GM12878 (cell line): ENCODE measurements at regions not wholly inside any gene's neighbourhood (a gene's known extent, or its start where the extent isn't known, plus 50 kb on each side); places are given as distances from the start of the nearest gene placed in this dataset.

Experiments used
- ATAC-seq: fragments of 200-7000 bp; cut with Tn5 transposase; 3 replicates; pipeline ENCODE4 v1.9.1; 2020; ENCODE audit warnings: mild to moderate bottlenecking, moderate library complexity
- BruUV-seq: library from RNA; stranded (reverse); fragments of 400-500 nt; replicated peaks from 2 replicates; lab custom pipeline; 2021; lab: Mats Ljungman, UMichigan
- CTCF ChIA-PET: fragments of 300-600 bp; sonication (Branson Sonifier 250); formaldehyde crosslinking; extraction: SDS; loops from one replicate; lab custom pipeline; 2021; ENCODE audit warnings: inconsistent platforms; lab: Yijun Ruan, JAX
- POLR2A ChIA-PET: fragments of 350-600 bp; formaldehyde crosslinking; extraction: SDS; loops from one replicate; lab custom pipeline; 2021; ENCODE audit warnings: inconsistent platforms; lab: Charles Lee
- RAD21 ChIA-PET: fragments of 300-600 bp; sonication (Branson Sonifier 250); formaldehyde crosslinking; loops from one replicate; lab custom pipeline; 2023; ENCODE audit warnings: antibody characterized with exemption; ENCODE audit not compliant: unreplicated experiment; lab: Charles Lee
- SMC1A ChIA-PET: fragments of 300-600 bp; sonication (Branson Sonifier 250); formaldehyde crosslinking; loops from one replicate; lab custom pipeline; 2023; ENCODE audit not compliant: unreplicated experiment, uncharacterized antibody; lab: Charles Lee
- DNase-seq: peaks from one replicate; pipeline ENCODE4 v3.0.0-alpha.2; 2011; ENCODE audit warnings: low read depth, low spot score
- FAIRE-seq: peaks from 3 replicates; lab custom pipeline; 2011; peaks lifted over from hg19 to GRCh38; lab: Jason Lieb, UNC
- H2AFZ ChIP-seq: 2 replicates; pipeline ENCODE4 v1.6.0; 2011; ENCODE audit warnings: low read depth, low read length, control low read depth; ENCODE audit not compliant: control insufficient read depth
- H3K27ac ChIP-seq: 2 replicates; pipeline ENCODE4 v1.5.1; 2011; ENCODE audit warnings: control low read depth; ENCODE audit not compliant: control insufficient read depth, insufficient read depth
- H3K27me3 ChIP-seq, 2 experiments: replicated peaks in 1 of 2; 2 replicates each; pipeline versions ENCODE4 v1.6.0 to v1.6.1; 2011; ENCODE audit warnings: low read length in 1 of 2; ENCODE audit not compliant: control insufficient read depth in 2 of 2, insufficient read depth in 2 of 2
- H3K36me3 ChIP-seq, 2 experiments: 2 replicates each; pipeline ENCODE4 v1.5.1; 2011; ENCODE audit warnings: low read length in 1 of 2; ENCODE audit not compliant: control insufficient read depth in 2 of 2, insufficient read depth in 2 of 2
- H3K4me1 ChIP-seq: 2 replicates; pipeline ENCODE4 v1.6.1; 2011; ENCODE audit warnings: mild to moderate bottlenecking, low read length, moderate library complexity, mixed read lengths; ENCODE audit not compliant: control insufficient read depth, insufficient read depth
- H3K4me2 ChIP-seq: 2 replicates; pipeline ENCODE4 v1.6.0; 2011; ENCODE audit warnings: control low read depth; ENCODE audit not compliant: control insufficient read depth, insufficient read depth
- H3K4me3 ChIP-seq: fragments of 200-600 bp; sonication (generic); 2 replicates; pipeline ENCODE4 v1.5.1; 2016
- H3K79me2 ChIP-seq: 2 replicates; pipeline ENCODE4 v1.6.0; 2011; ENCODE audit warnings: low read length; ENCODE audit not compliant: control insufficient read depth, insufficient read depth
- H3K9ac ChIP-seq: 2 replicates; pipeline ENCODE4 v1.8.0; 2011; ENCODE audit warnings: low read length, control low read depth, mixed read lengths; ENCODE audit not compliant: control insufficient read depth, insufficient read depth
- H3K9me3 ChIP-seq: replicated peaks from 3 replicates; pipeline ENCODE4 v1.5.1; 2011; ENCODE audit warnings: mild to moderate bottlenecking, low read length; ENCODE audit not compliant: control insufficient read depth, insufficient read depth
- H4K20me1 ChIP-seq: 2 replicates; pipeline ENCODE4 v1.6.0; 2011; ENCODE audit not compliant: control insufficient read depth, insufficient read depth
- ATF3 ChIP-seq: IDR thresholded peaks from 2 replicates; pipeline ENCODE4 v1.6.1; 2011; ENCODE audit warnings: low read depth, mild to moderate bottlenecking, low read length, moderate library complexity, borderline replicate concordance; ENCODE audit errors: extremely low read depth
- CHD4 ChIP-seq: fragments of 200-600 bp; sonication (generic); IDR thresholded peaks from 2 replicates; pipeline ENCODE4 v1.6.1; 2016; ENCODE audit warnings: mild to moderate bottlenecking
- CREM ChIP-seq: IDR thresholded peaks from 2 replicates; pipeline ENCODE4 v1.6.1; 2014; ENCODE audit warnings: antibody characterized with exemption, low read depth
- CTCF ChIP-seq, 3 experiments: IDR thresholded peaks in 2 of 3; conservative IDR thresholded peaks in 1 of 3; 2 replicates each; pipeline ENCODE4 v1.5.1; 2011; ENCODE audit warnings: low read depth in 3 of 3, low read length in 3 of 3, mild to moderate bottlenecking in 3 of 3, control low read depth in 2 of 3, moderate library complexity in 2 of 3, inconsistent platforms in 1 of 3, mixed read lengths in 1 of 3; ENCODE audit not compliant: control insufficient read depth in 2 of 3, insufficient read depth in 1 of 3; ENCODE audit errors: extremely low read depth in 1 of 3
- EGR1 ChIP-seq, 2 experiments: IDR thresholded peaks; 1 replicate in 1 of 2; 2 replicates in 1 of 2; pipeline ENCODE4 v1.6.1; 2011 to 2012; ENCODE audit warnings: low read depth in 2 of 2, low read length in 2 of 2, borderline replicate concordance in 1 of 2, mild to moderate bottlenecking in 1 of 2, moderate library complexity in 1 of 2
- EZH2 ChIP-seq: IDR thresholded peaks from 2 replicates; pipeline ENCODE4 v1.6.1; 2012; ENCODE audit warnings: low read depth, mild to moderate bottlenecking, control low read depth, inconsistent platforms, low read length, borderline replicate concordance; ENCODE audit not compliant: control insufficient read depth
- NR2C1 ChIP-seq: fragments of 450-650 bp; IDR thresholded peaks from 2 replicates; pipeline ENCODE4 v1.6.1; 2017; ENCODE audit warnings: antibody characterized with exemption, mild to moderate bottlenecking, moderate library complexity
- SIN3A ChIP-seq: IDR thresholded peaks from 2 replicates; pipeline ENCODE4 v1.6.1; 2012; ENCODE audit warnings: low read depth, low read length, improper control_type of control experiment
- SMAD1 ChIP-seq: fragments of 450-650 bp; IDR thresholded peaks from 2 replicates; pipeline ENCODE4 v1.6.1; 2018; ENCODE audit warnings: mild to moderate bottlenecking, low read depth; ENCODE audit not compliant: partially characterized antibody
- SMC3 ChIP-seq: IDR thresholded peaks from 2 replicates; pipeline ENCODE4 v1.6.1; 2011; ENCODE audit warnings: low read length, improper control_type of control experiment, borderline replicate concordance
- TAF1 ChIP-seq: IDR thresholded peaks from 2 replicates; pipeline ENCODE4 v1.6.1; 2011; ENCODE audit warnings: mild to moderate bottlenecking, low read depth, low read length, borderline replicate concordance
- ZSCAN29 ChIP-seq: fragments of 450-650 bp; IDR thresholded peaks from 2 replicates; pipeline ENCODE4 v1.6.1; 2017; ENCODE audit warnings: mild to moderate bottlenecking, moderate library complexity
- WGBS: methylation state at CpG from one replicate; pipeline ENCODE4 v1.1.6; 2016; ENCODE audit warnings: low lambda C conversion rate; ENCODE audit not compliant: insufficient replicate concordance, insufficient coverage; ENCODE audit errors: missing lambda C conversion rate; 5-methylcytosine and 5-hydroxymethylcytosine counted together
- in situ Hi-C: fragments of 300-500 bp; cut with MboI; formaldehyde crosslinking; loops from 9 replicates; pipeline ENCODE4 v1.14.3; 2018; ENCODE audit warnings: mixed read lengths
- intact Hi-C: fragments of 100-400 bp; cut with micrococcal nuclease; formaldehyde crosslinking; loops from one replicate; pipeline ENCODE4 v1.14.2; 2022; ENCODE audit not compliant: unreplicated experiment
- TF ChIP-seq, protein P1 (sequence below): fragments of 450-650 bp; IDR thresholded peaks from 2 replicates; pipeline ENCODE4 v1.6.1; 2018; ENCODE audit warnings: mild to moderate bottlenecking, low read depth, moderate library complexity; ENCODE audit not compliant: partially characterized antibody
- TF ChIP-seq, protein P2 (sequence below): fragments of 450-650 bp; IDR thresholded peaks from 2 replicates; pipeline ENCODE4 v1.6.1; 2016; ENCODE audit warnings: mild to moderate bottlenecking, moderate library complexity, borderline replicate concordance

GRCh38 chr9:73444821-73445220 lies 293.2 kb downstream of the ANXA1 start:
- no peak for FAIRE-seq
- BruUV-seq = no TSS peak
- ChIA-PET POLR2A (no interaction called here), CTCF (no interaction called here), RAD21 (no interaction called here), SMC1A (interaction anchor here (1.2 to 1.4 kb wide), 2 partner anchors 12 to 90 kb away, joined by 3 read pairs; no protein-coding TSS in a partner anchor)
- H3K36me3 ChIP-seq = no peaks in the 10 kb centered on the region
- no peak overlapping the region for H2AFZ ChIP-seq
- no peak overlapping the region for H3K27ac ChIP-seq
- no peaks in the 10 kb centered on the region for H3K4me1 ChIP-seq
- no peaks in the 10 kb centered on the region for H3K9me3 ChIP-seq
- H3K4me3 ChIP-seq = no peak overlapping the region
- in situ Hi-C loops (no loop called here), intact Hi-C loops (no loop called here)
- 0% methylated on average over 1 of the region's 1 CpG for WGBS
- no peaks in the 10 kb centered on the region for H4K20me1 ChIP-seq
- ATAC-seq = no peak
- H3K4me2 ChIP-seq = no peak overlapping the region
- DNase-seq = no peak
- H3K9ac ChIP-seq = no peak overlapping the region
- no peaks in the 10 kb centered on the region for H3K27me3 ChIP-seq
- no peaks in the 10 kb centered on the region for H3K79me2 ChIP-seq
- TF ChIP-seq ATF3 (no peak), EZH2 (no peak), SMAD1 (no peak), CHD4 (no peak), SIN3A (no peak), EGR1 (IDR thresholded peaks at IDR 0.05; ENCODE audit: borderline replicate concordance in 1 of 2, low read depth in 2 of 2, low read length in 2 of 2) (no peak), NR2C1 (no peak), ZSCAN29 (no peak), TAF1 (no peak), CTCF (IDR thresholded peaks at IDR 0.05 in 2 of 3, conservative IDR thresholded peaks at IDR 0.05 in 1 of 3; ENCODE audit: control insufficient read depth in 2 of 3, extremely low read depth in 1 of 3, insufficient read depth in 1 of 3, low read depth in 3 of 3, low read length in 3 of 3) (no peak), SMC3 (no peak), CREM (no peak)
- TF ChIP-seq, protein P1, sequence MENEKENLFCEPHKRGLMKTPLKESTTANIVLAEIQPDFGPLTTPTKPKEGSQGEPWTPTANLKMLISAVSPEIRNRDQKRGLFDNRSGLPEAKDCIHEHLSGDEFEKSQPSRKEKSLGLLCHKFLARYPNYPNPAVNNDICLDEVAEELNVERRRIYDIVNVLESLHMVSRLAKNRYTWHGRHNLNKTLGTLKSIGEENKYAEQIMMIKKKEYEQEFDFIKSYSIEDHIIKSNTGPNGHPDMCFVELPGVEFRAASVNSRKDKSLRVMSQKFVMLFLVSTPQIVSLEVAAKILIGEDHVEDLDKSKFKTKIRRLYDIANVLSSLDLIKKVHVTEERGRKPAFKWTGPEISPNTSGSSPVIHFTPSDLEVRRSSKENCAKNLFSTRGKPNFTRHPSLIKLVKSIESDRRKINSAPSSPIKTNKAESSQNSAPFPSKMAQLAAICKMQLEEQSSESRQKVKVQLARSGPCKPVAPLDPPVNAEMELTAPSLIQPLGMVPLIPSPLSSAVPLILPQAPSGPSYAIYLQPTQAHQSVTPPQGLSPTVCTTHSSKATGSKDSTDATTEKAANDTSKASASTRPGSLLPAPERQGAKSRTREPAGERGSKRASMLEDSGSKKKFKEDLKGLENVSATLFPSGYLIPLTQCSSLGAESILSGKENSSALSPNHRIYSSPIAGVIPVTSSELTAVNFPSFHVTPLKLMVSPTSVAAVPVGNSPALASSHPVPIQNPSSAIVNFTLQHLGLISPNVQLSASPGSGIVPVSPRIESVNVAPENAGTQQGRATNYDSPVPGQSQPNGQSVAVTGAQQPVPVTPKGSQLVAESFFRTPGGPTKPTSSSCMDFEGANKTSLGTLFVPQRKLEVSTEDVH = no peak
- TF ChIP-seq, protein P2, sequence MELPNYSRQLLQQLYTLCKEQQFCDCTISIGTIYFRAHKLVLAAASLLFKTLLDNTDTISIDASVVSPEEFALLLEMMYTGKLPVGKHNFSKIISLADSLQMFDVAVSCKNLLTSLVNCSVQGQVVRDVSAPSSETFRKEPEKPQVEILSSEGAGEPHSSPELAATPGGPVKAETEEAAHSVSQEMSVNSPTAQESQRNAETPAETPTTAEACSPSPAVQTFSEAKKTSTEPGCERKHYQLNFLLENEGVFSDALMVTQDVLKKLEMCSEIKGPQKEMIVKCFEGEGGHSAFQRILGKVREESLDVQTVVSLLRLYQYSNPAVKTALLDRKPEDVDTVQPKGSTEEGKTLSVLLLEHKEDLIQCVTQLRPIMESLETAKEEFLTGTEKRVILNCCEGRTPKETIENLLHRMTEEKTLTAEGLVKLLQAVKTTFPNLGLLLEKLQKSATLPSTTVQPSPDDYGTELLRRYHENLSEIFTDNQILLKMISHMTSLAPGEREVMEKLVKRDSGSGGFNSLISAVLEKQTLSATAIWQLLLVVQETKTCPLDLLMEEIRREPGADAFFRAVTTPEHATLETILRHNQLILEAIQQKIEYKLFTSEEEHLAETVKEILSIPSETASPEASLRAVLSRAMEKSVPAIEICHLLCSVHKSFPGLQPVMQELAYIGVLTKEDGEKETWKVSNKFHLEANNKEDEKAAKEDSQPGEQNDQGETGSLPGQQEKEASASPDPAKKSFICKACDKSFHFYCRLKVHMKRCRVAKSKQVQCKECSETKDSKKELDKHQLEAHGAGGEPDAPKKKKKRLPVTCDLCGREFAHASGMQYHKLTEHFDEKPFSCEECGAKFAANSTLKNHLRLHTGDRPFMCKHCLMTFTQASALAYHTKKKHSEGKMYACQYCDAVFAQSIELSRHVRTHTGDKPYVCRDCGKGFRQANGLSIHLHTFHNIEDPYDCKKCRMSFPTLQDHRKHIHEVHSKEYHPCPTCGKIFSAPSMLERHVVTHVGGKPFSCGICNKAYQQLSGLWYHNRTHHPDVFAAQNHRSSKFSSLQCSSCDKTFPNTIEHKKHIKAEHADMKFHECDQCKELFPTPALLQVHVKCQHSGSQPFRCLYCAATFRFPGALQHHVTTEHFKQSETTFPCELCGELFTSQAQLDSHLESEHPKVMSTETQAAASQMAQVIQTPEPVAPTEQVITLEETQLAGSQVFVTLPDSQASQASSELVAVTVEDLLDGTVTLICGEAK = no peak
